SK-N-SH (cell line): ENCODE measurements at regions not wholly inside any gene's neighbourhood (a gene's known extent, or its start where the extent isn't known, plus 50 kb on each side); places are given as distances from the start of the nearest gene placed in this dataset.

Source experiments
- CTCF ChIA-PET: fragments of 300-600, 350-600 bp; formaldehyde crosslinking; extraction: SDS; loops from one replicate; lab custom pipeline; 2021; lab: Yijun Ruan, JAX
- POLR2A ChIA-PET: fragments of 350-600 bp; sonication (Branson Sonifier 250); formaldehyde crosslinking; extraction: SDS; loops from one replicate; lab custom pipeline; 2020; ENCODE audit warnings: antibody characterized with exemption, inconsistent platforms; lab: Yijun Ruan, JAX
- DNase-seq: peaks from one replicate; pipeline ENCODE4 v3.0.0; 2012
- H2AFZ ChIP-seq: fragments of 200-600 bp; sonication (generic); 2 replicates; pipeline ENCODE4 v1.8.1; 2016; ENCODE audit warnings: antibody characterized with exemption, mild to moderate bottlenecking, low read depth
- H3F3A ChIP-seq: fragments of 200-600 bp; sonication (generic); replicated peaks from 2 replicates; pipeline ENCODE3; 2016; ENCODE audit warnings: antibody characterized with exemption, mild to moderate bottlenecking; ENCODE audit not compliant: insufficient read depth
- H3K27ac ChIP-seq, 2 experiments: fragments of 200-500 bp in 1 of 2; fragments of 200-600 bp in 1 of 2; sonication (Bioruptor generic) in 1 of 2; sonication (generic), shearing (Covaris generic) in 1 of 2; 2 replicates each; pipeline versions ENCODE4 v1.5.1 to v1.6.1; 2014 to 2016; ENCODE audit warnings: low read depth in 2 of 2, inconsistent platforms in 1 of 2, low read length in 1 of 2, mild to moderate bottlenecking in 1 of 2, mixed read lengths in 1 of 2
- H3K27me3 ChIP-seq: fragments of 200-600 bp; sonication (generic), shearing (Covaris generic); 2 replicates; pipeline ENCODE4 v1.6.1; 2016; ENCODE audit warnings: mixed run types; ENCODE audit not compliant: insufficient read depth
- H3K36me3 ChIP-seq, 2 experiments: fragments of 200-500 bp in 1 of 2; fragments of 200-600 bp in 1 of 2; sonication (Bioruptor generic) in 1 of 2; sonication (generic) in 1 of 2; replicated peaks in 1 of 2; 2 replicates each; pipeline versions ENCODE3 to v1.5.1; 2014 to 2016; ENCODE audit warnings: low read length in 1 of 2, mild to moderate bottlenecking in 1 of 2; ENCODE audit not compliant: insufficient read depth in 2 of 2, control insufficient read depth in 1 of 2
- H3K4me1 ChIP-seq, 2 experiments: fragments of 200-500 bp in 1 of 2; fragments of 200-600 bp in 1 of 2; sonication (Bioruptor generic) in 1 of 2; sonication (generic), shearing (Covaris generic) in 1 of 2; 2 replicates each; pipeline versions ENCODE4 v1.5.1 to v1.6.1; 2014 to 2016; ENCODE audit warnings: low read depth in 1 of 2, low read length in 1 of 2, mixed run types in 1 of 2; ENCODE audit not compliant: insufficient read depth in 2 of 2, control insufficient read depth in 1 of 2
- H3K4me2 ChIP-seq: fragments of 200-600 bp; sonication (generic), shearing (Covaris generic); 2 replicates; pipeline ENCODE4 v1.6.1; 2017; ENCODE audit warnings: mixed run types
- H3K4me3 ChIP-seq, 2 experiments: fragments of 200-500 bp in 1 of 2; fragments of 200-600 bp in 1 of 2; sonication (Bioruptor generic) in 1 of 2; sonication (generic), shearing (Covaris generic) in 1 of 2; 2 replicates each; pipeline versions ENCODE4 v1.5.1 to v1.8.1; 2014 to 2016; ENCODE audit warnings: low read depth in 2 of 2, inconsistent platforms in 1 of 2, low read length in 1 of 2, mild to moderate bottlenecking in 1 of 2, mixed read lengths in 1 of 2, moderate library complexity in 1 of 2
- H3K79me2 ChIP-seq: fragments of 200-600 bp; sonication (generic); 2 replicates; pipeline ENCODE4 v1.8.1; 2017; ENCODE audit warnings: mild to moderate bottlenecking; ENCODE audit not compliant: insufficient read depth
- H3K9ac ChIP-seq: fragments of 200-600 bp; sonication (generic); 2 replicates; pipeline ENCODE4 v1.6.1; 2017; ENCODE audit warnings: mixed run types
- H3K9me2 ChIP-seq: fragments of 200-600 bp; sonication (generic); 2 replicates; pipeline ENCODE4 v1.6.1; 2017; ENCODE audit warnings: mixed run types
- H3K9me3 ChIP-seq: fragments of 200-600 bp; sonication (generic); 2 replicates; pipeline ENCODE4 v1.6.1; 2017; ENCODE audit warnings: mixed run types, mild to moderate bottlenecking, moderate library complexity
- H4K20me1 ChIP-seq: fragments of 200-600 bp; sonication (generic); 2 replicates; pipeline ENCODE4 v1.6.1; 2017; ENCODE audit warnings: mild to moderate bottlenecking, mixed run types; ENCODE audit not compliant: insufficient read depth
- CHD2 ChIP-seq: fragments of 150-350 bp; IDR thresholded peaks from 2 replicates; pipeline ENCODE4 v1.6.1; 2018; ENCODE audit warnings: low read length; ENCODE audit not compliant: partially characterized antibody
- EP300 ChIP-seq, 2 experiments: IDR thresholded peaks; 2 replicates each; pipeline versions ENCODE4 v1.4.0 to v1.6.1; 2012; ENCODE audit warnings: borderline replicate concordance in 1 of 2, low read depth in 1 of 2, low read length in 1 of 2
- EZH2phosphoT487 ChIP-seq: fragments of 200-600 bp; sonication (generic); IDR thresholded peaks from 2 replicates; pipeline ENCODE4 v1.6.1; 2017; ENCODE audit warnings: low read depth, mixed run types, mild to moderate bottlenecking, antibody characterized with exemption, moderate library complexity, borderline replicate concordance
- FOSL2 ChIP-seq: IDR thresholded peaks from 2 replicates; pipeline ENCODE4 v1.4.0; 2012; ENCODE audit warnings: low read depth, mild to moderate bottlenecking, moderate library complexity, borderline replicate concordance
- FOXJ3 ChIP-seq: sonication (generic); formaldehyde crosslinking; IDR thresholded peaks from 2 replicates; pipeline ENCODE4 v1.5.1; 2020; ENCODE audit warnings: mild to moderate bottlenecking, missing genetic modification reagents
- FOXM1 ChIP-seq: IDR thresholded peaks from 2 replicates; pipeline ENCODE4 v1.4.0; 2012; ENCODE audit warnings: low read depth, mild to moderate bottlenecking
- GABPA ChIP-seq: IDR thresholded peaks from 2 replicates; pipeline ENCODE4 v1.4.0; 2012; ENCODE audit warnings: low read depth, mild to moderate bottlenecking
- GATA2 ChIP-seq: sonication (generic); formaldehyde crosslinking; IDR thresholded peaks from 2 replicates; pipeline ENCODE4 v1.5.0; 2020; ENCODE audit warnings: mild to moderate bottlenecking, missing genetic modification reagents
- MAX ChIP-seq: IDR thresholded peaks from 2 replicates; pipeline ENCODE4 v1.4.0; 2012; ENCODE audit warnings: low read depth
- MEF2A ChIP-seq: IDR thresholded peaks from 2 replicates; pipeline ENCODE4 v1.4.0; 2012; ENCODE audit warnings: low read depth, borderline replicate concordance
- MXI1 ChIP-seq: IDR thresholded peaks from 2 replicates; pipeline ENCODE4 v1.6.1; 2012; ENCODE audit warnings: mild to moderate bottlenecking, low read depth, low read length, improper control_type of control experiment
- NFIC ChIP-seq: IDR thresholded peaks from 2 replicates; pipeline ENCODE4 v1.4.0; 2012; ENCODE audit warnings: borderline replicate concordance
- POLR2AphosphoS5 ChIP-seq: IDR thresholded peaks from 2 replicates; pipeline ENCODE4 v1.6.1; 2012; ENCODE audit warnings: low read depth, low read length
- RAD21 ChIP-seq: IDR thresholded peaks from 2 replicates; pipeline ENCODE4 v1.6.1; 2012; ENCODE audit warnings: mild to moderate bottlenecking, low read length
- REST ChIP-seq: IDR thresholded peaks from 2 replicates; pipeline ENCODE4 v1.6.1; 2012; ENCODE audit warnings: mild to moderate bottlenecking, low read depth, low read length, moderate library complexity
- RFX5 ChIP-seq: IDR thresholded peaks from 2 replicates; pipeline ENCODE4 v1.6.1; 2012; ENCODE audit warnings: mild to moderate bottlenecking, improper control_type of control experiment, low read length
- SMC3 ChIP-seq: IDR thresholded peaks from 2 replicates; pipeline ENCODE4 v1.6.1; 2012; ENCODE audit warnings: low read depth, low read length, improper control_type of control experiment
- USF2 ChIP-seq: fragments of 150-350 bp; IDR thresholded peaks from 2 replicates; pipeline ENCODE4 v1.6.1; 2017; ENCODE audit warnings: antibody characterized with exemption, low read length, low read depth, borderline replicate concordance
- YY1 ChIP-seq: IDR thresholded peaks from 2 replicates; pipeline ENCODE4 v1.4.0; 2012; ENCODE audit warnings: low read depth, mild to moderate bottlenecking
- WGBS: methylation state at CpG from one replicate; pipeline ENCODE4 v1.1.6; 2017; ENCODE audit warnings: low lambda C conversion rate; 5-methylcytosine and 5-hydroxymethylcytosine counted together

GRCh38 chr3:34185301-34185700 lies 386.9 kb downstream of the PDCD6IP start:
- Histone ChIP-seq H3K36me3 (no peaks in the 10 kb centered on the region), H2AFZ (no peak overlapping the region), H3K79me2 (no peaks in the 10 kb centered on the region), H3K27ac (no peak overlapping the region), H3K4me2 (no peak overlapping the region), H3F3A (no peaks in the 10 kb centered on the region), H3K4me3 (no peak overlapping the region), H3K9ac (no peak overlapping the region), H3K9me3 (no peaks in the 10 kb centered on the region), H3K27me3 (no peaks in the 10 kb centered on the region), H3K4me1 (no peaks in the 10 kb centered on the region; a peak in 1 of 4 replicates), H4K20me1 (no peaks in the 10 kb centered on the region), H3K9me2 (no peaks in the 10 kb centered on the region)
- CTCF ChIA-PET: no interaction called here
- POLR2A ChIA-PET: no interaction called here
- TF ChIP-seq USF2 (no peak), RAD21 (no peak), FOXJ3 (CRISPR knock-in tag) (no peak), MEF2A (no peak), SMC3 (no peak), RFX5 (no peak), EP300 (IDR thresholded peaks at IDR 0.05; ENCODE audit: borderline replicate concordance in 1 of 2, low read depth in 1 of 2, low read length in 1 of 2) (no peak), REST (no peak), FOXM1 (no peak), NFIC (no peak), EZH2phosphoT487 (no peak), GABPA (no peak), FOSL2 (no peak), POLR2AphosphoS5 (no peak), MAX (no peak), MXI1 (no peak), YY1 (no peak), CHD2 (no peak), GATA2 (CRISPR knock-in tag) (no peak)
- WGBS: 25% methylated on average over 1 of the region's 1 CpG
- DNase-seq: no peak
